CD14-positive monocyte (primary cell): ENCODE measurements at regions not wholly inside any gene's neighbourhood (a gene's known extent, or its start where the extent isn't known, plus 50 kb on each side); places are given as distances from the start of the nearest gene placed in this dataset.

ENCODE experiments used
- DNase-seq, 3 donors: peaks; one replicate each; pipeline ENCODE4 v3.0.0-alpha.2; 2011 to 2022
- H2AFZ ChIP-seq: 2 replicates; pipeline ENCODE4 v1.6.0; 2012; ENCODE audit warnings: mild to moderate bottlenecking, low read depth, low read length, inconsistent platforms; ENCODE audit not compliant: insufficient read depth, poor library complexity, severe bottlenecking
- H3K27ac ChIP-seq, 2 donors: 1 replicate in 1 of 2; 2 replicates in 1 of 2; pipeline ENCODE4 v1.5.1; 2012 to 2013; ENCODE audit warnings: low read length in 2 of 2, control low read depth in 1 of 2, inconsistent platforms in 1 of 2, low read depth in 1 of 2, mild to moderate bottlenecking in 1 of 2
- H3K27me3 ChIP-seq, 2 donors: one replicate each; pipeline versions ENCODE4 v1.6.0 to v1.6.1; 2011 to 2013; ENCODE audit warnings: low read length in 2 of 2; ENCODE audit not compliant: control insufficient read depth in 2 of 2, insufficient read depth in 2 of 2
- H3K36me3 ChIP-seq, 2 donors: replicated peaks in 1 of 2; 1 replicate in 1 of 2; 2 replicates in 1 of 2; pipeline versions ENCODE4 v1.5.1 to v1.6.1; 2012 to 2013; ENCODE audit warnings: low read length in 2 of 2, control low read depth in 1 of 2, inconsistent platforms in 1 of 2, mild to moderate bottlenecking in 1 of 2; ENCODE audit not compliant: insufficient read depth in 2 of 2, control insufficient read depth in 1 of 2
- H3K4me1 ChIP-seq, 2 donors: 1 replicate in 1 of 2; 2 replicates in 1 of 2; pipeline versions ENCODE4 v1.5.1 to v1.6.1; 2012 to 2013; ENCODE audit warnings: low read length in 2 of 2, control low read depth in 1 of 2, inconsistent platforms in 1 of 2, mild to moderate bottlenecking in 1 of 2, moderate library complexity in 1 of 2; ENCODE audit not compliant: insufficient read depth in 2 of 2, control insufficient read depth in 1 of 2
- H3K4me2 ChIP-seq: replicated peaks from 2 replicates; pipeline ENCODE3; 2012; ENCODE audit warnings: low read length, moderate library complexity, mild to moderate bottlenecking; ENCODE audit not compliant: poor library complexity, severe bottlenecking; ENCODE audit errors: extremely low read depth
- H3K4me3 ChIP-seq, 3 experiments: fragments of 200-600 bp in 1 of 3; sonication (generic) in 1 of 3; replicated peaks in 1 of 3; 1 replicate in 2 of 3; 2 replicates in 1 of 3; pipeline ENCODE4 v1.5.1; 2011 to 2013; ENCODE audit warnings: low read length in 3 of 3, mild to moderate bottlenecking in 3 of 3, control low read depth in 2 of 3, low read depth in 2 of 3, inconsistent platforms in 1 of 3, moderate library complexity in 1 of 3
- H3K79me2 ChIP-seq: 2 replicates; pipeline ENCODE4 v1.6.0; 2012; ENCODE audit warnings: mild to moderate bottlenecking, control low read depth, inconsistent platforms, low read length, moderate library complexity; ENCODE audit not compliant: insufficient read depth
- H3K9ac ChIP-seq: 2 replicates; pipeline ENCODE4 v1.6.0; 2017; ENCODE audit warnings: low read length, mild to moderate bottlenecking; ENCODE audit not compliant: insufficient read depth, poor library complexity, severe bottlenecking
- H3K9me3 ChIP-seq, 2 donors: replicated peaks in 1 of 2; 1 replicate in 1 of 2; 2 replicates in 1 of 2; pipeline versions ENCODE4 v1.5.1 to v1.6.1; 2012 to 2013; ENCODE audit warnings: low read length in 2 of 2, control low read depth in 1 of 2; ENCODE audit not compliant: control insufficient read depth in 1 of 2, insufficient read depth in 1 of 2
- H4K20me1 ChIP-seq: 2 replicates; pipeline ENCODE4 v1.6.0; 2012; ENCODE audit warnings: mild to moderate bottlenecking, low read length, control low read depth, moderate library complexity; ENCODE audit not compliant: insufficient read depth
- H3K27ac Mint-ChIP-seq, 7 donors: one replicate each; pipeline ENCODE4 v1.8.0; 2020; ENCODE audit warnings: mild to moderate bottlenecking in 7 of 7, mixed read lengths in 7 of 7, moderate library complexity in 6 of 7, inconsistent platforms in 2 of 7
- H3K27me3 Mint-ChIP-seq, 3 donors: one replicate each; pipeline ENCODE4 v1.8.0; 2021 to 2022; ENCODE audit warnings: low read depth in 3 of 3, mild to moderate bottlenecking in 3 of 3, mixed read lengths in 3 of 3, moderate library complexity in 3 of 3, inconsistent platforms in 1 of 3
- H3K36me3 Mint-ChIP-seq, 2 donors: one replicate each; pipeline ENCODE4 v1.8.0; 2020; ENCODE audit warnings: mixed read lengths in 2 of 2, inconsistent platforms in 1 of 2, mild to moderate bottlenecking in 1 of 2
- H3K4me1 Mint-ChIP-seq: one replicate; pipeline ENCODE4 v1.8.0; 2020; ENCODE audit warnings: mild to moderate bottlenecking, mixed read lengths
- H3K4me3 Mint-ChIP-seq, 2 donors: one replicate each; pipeline ENCODE4 v1.8.0; 2020; ENCODE audit warnings: mild to moderate bottlenecking in 2 of 2, mixed read lengths in 2 of 2, moderate library complexity in 1 of 2
- H3K9me3 Mint-ChIP-seq, 7 donors: one replicate each; pipeline ENCODE4 v1.8.0; 2020 to 2022; ENCODE audit warnings: mixed read lengths in 7 of 7, mild to moderate bottlenecking in 6 of 7, moderate library complexity in 6 of 7, inconsistent platforms in 2 of 7
- WGBS: methylation state at CpG from one replicate; pipeline ENCODE4 v1.1.5; 2013; ENCODE audit warnings: missing lambda C conversion rate; ENCODE audit not compliant: insufficient coverage; 5-methylcytosine and 5-hydroxymethylcytosine counted together
- intact Hi-C, 2 donors: fragments of 100-400 bp; cut with micrococcal nuclease; formaldehyde crosslinking; loops; one replicate each; pipeline versions ENCODE4 v1.15.0 to v1.15.1; 2023
- TF ChIP-seq, protein P1 (sequence below): fragments of 200-600 bp; IDR thresholded peaks from one replicate; pipeline ENCODE4 v1.8.0; 2022; ENCODE audit warnings: antibody characterized with exemption, mild to moderate bottlenecking

DNA sequence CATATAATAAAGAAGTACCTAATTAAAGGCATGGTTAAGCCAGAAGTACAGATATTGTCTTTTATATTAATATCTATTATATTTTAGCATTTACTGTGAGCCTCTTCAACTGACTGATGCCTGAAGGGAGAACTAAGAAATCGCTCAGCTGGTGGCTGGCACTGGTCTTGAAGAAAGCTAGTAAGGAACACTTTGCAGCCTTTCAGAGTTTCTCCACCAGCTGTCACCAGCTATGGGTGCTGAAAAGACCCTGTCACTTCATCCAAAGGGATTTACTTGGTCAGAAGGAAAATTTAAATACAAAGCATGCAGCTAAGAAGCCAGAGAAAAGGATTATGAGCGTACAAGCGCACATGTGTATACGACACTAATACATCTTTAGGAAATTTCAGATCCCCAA, 525.9 kb downstream of the TMEM182 start:
- no peak for DNase-seq
- intact Hi-C loops = no loop called here
- Mint-ChIP-seq H3K27ac (no peak overlapping the region), H3K4me3 (no peak overlapping the region), H3K36me3 (no peaks in the 10 kb centered on the region), H3K4me1 (no peaks in the 10 kb centered on the region), H3K9me3 (peaks cover 0 to 3% (median 0%) of the 10 kb centered on the region in 7 donors), H3K27me3 (peaks cover 0 to 2% (median 2%) of the 10 kb centered on the region in 3 donors)
- H4K20me1 ChIP-seq = no peaks in the 10 kb centered on the region
- no peaks in the 10 kb centered on the region for H3K36me3 ChIP-seq
- no peak overlapping the region for H3K4me3 ChIP-seq
- H3K9me3 ChIP-seq = no peaks in the 10 kb centered on the region
- H2AFZ ChIP-seq = no peak overlapping the region
- no peak overlapping the region for H3K9ac ChIP-seq
- H3K4me2 ChIP-seq = no peak overlapping the region
- TF ChIP-seq, protein P1, sequence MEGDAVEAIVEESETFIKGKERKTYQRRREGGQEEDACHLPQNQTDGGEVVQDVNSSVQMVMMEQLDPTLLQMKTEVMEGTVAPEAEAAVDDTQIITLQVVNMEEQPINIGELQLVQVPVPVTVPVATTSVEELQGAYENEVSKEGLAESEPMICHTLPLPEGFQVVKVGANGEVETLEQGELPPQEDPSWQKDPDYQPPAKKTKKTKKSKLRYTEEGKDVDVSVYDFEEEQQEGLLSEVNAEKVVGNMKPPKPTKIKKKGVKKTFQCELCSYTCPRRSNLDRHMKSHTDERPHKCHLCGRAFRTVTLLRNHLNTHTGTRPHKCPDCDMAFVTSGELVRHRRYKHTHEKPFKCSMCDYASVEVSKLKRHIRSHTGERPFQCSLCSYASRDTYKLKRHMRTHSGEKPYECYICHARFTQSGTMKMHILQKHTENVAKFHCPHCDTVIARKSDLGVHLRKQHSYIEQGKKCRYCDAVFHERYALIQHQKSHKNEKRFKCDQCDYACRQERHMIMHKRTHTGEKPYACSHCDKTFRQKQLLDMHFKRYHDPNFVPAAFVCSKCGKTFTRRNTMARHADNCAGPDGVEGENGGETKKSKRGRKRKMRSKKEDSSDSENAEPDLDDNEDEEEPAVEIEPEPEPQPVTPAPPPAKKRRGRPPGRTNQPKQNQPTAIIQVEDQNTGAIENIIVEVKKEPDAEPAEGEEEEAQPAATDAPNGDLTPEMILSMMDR = no peak
- H3K4me1 ChIP-seq = no peaks in the 10 kb centered on the region
- peaks cover 0 to 3% of the 10 kb centered on the region in 2 donors for H3K27me3 ChIP-seq
- 93% methylated on average over 3 of the region's 4 CpGs for WGBS
- no peaks in the 10 kb centered on the region for H3K79me2 ChIP-seq
- H3K27ac ChIP-seq = no peak overlapping the region

DNA sequence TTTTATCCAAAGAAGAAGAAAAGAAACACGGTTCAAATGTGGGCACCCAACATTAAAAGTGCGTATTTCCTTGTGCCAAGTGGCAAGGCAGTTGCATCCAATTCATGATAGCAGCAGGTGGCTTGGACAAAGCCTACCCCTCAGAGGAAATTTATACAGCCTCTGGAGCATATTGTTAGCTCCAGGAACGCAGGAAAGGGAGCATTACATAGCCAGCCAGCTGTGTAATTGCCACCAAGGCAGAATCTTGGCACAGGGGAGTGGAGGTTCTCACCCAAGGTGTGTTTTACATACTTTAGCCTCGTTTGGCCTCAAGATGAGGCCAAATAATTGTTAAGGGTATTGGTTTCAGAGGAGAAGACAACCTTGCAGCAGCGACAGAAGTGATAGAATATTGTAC, 526.9 kb downstream of the TMEM182 start:
- Histone ChIP-seq H3K27ac (no peak overlapping the region), H4K20me1 (no peaks in the 10 kb centered on the region), H3K79me2 (no peaks in the 10 kb centered on the region), H3K4me1 (no peaks in the 10 kb centered on the region), H3K9me3 (no peaks in the 10 kb centered on the region), H3K9ac (no peak overlapping the region), H3K4me2 (no peak overlapping the region), H2AFZ (no peak overlapping the region), H3K27me3 (peaks cover 0 to 6% of the 10 kb centered on the region in 2 donors), H3K36me3 (no peaks in the 10 kb centered on the region), H3K4me3 (no peak overlapping the region)
- Mint-ChIP-seq H3K4me3 (no peak overlapping the region), H3K4me1 (no peaks in the 10 kb centered on the region), H3K27me3 (peaks cover 6 to 11% (median 8%) of the 10 kb centered on the region in 3 donors), H3K36me3 (no peaks in the 10 kb centered on the region), H3K9me3 (peaks cover 0 to 6% (median 2%) of the 10 kb centered on the region in 7 donors), H3K27ac (no peak overlapping the region)
- TF ChIP-seq, protein P1 = no peak
- 63% methylated on average over 3 of the region's 5 CpGs for WGBS
- DNase-seq = no peak
- intact Hi-C loops = no loop called here
